ENCODE measurements at regions not wholly inside any gene's neighbourhood (a gene's known extent, or its start where the extent isn't known, plus 50 kb on each side); places are given as distances from the start of the nearest gene placed in this dataset.
A peak's percentile ranks its signal among the peaks of the same experiment; 100 is the strongest.

GRCh38 chr15:51156957-51157356 lies 62.3 kb upstream of the TNFAIP8L3 start:
- Histone ChIP-seq H4K20me1 (ENCODE audit: insufficient read depth, low read length) (no peaks in the 10 kb centered on the region), H3K27ac (ENCODE audit: low read depth in 1 of 2, low read length in 2 of 2) (no peak overlapping the region), H3K4me1 (ENCODE audit: control insufficient read depth in 1 of 2, insufficient read depth in 2 of 2, low read length in 2 of 2) (no peaks in the 10 kb centered on the region), H3K4me3 (replicated peaks in 1 of 3; ENCODE audit: low read depth in 2 of 3, low read length in 3 of 3) (no peak overlapping the region), H3K79me2 (ENCODE audit: insufficient read depth, low read length) (no peaks in the 10 kb centered on the region), H3K9ac (ENCODE audit: insufficient read depth, low read length, poor library complexity, severe bottlenecking) (no peak overlapping the region), H3K36me3 (replicated peaks in 1 of 2; ENCODE audit: control insufficient read depth in 1 of 2, insufficient read depth in 2 of 2, low read length in 2 of 2) (no peaks in the 10 kb centered on the region), H3K9me3 (replicated peaks in 1 of 2; ENCODE audit: control insufficient read depth in 1 of 2, insufficient read depth in 1 of 2, low read length in 2 of 2) (no peaks in the 10 kb centered on the region), H3K4me2 (replicated peaks; ENCODE audit: extremely low read depth, low read length, poor library complexity, severe bottlenecking) (no peak overlapping the region), H2AFZ (ENCODE audit: insufficient read depth, low read depth, low read length, poor library complexity, severe bottlenecking) (no peak overlapping the region), H3K27me3 (ENCODE audit: control insufficient read depth in 2 of 2, insufficient read depth in 2 of 2, low read length in 2 of 2) (peaks cover 0 to 19% of the 10 kb centered on the region in 2 donors)
- Mint-ChIP-seq H3K4me1 (peaks cover 2% of the 10 kb centered on the region), H3K27ac (no peak overlapping the region), H3K36me3 (no peaks in the 10 kb centered on the region), H3K4me3 (no peak overlapping the region), H3K9me3 (peaks cover 0 to 5% (median 0%) of the 10 kb centered on the region in 7 donors), H3K27me3 (ENCODE audit: low read depth in 3 of 3) (peaks cover 11 to 24% (median 23%) of the 10 kb centered on the region in 3 donors)
- WGBS (ENCODE audit: insufficient coverage), result 100% methylated on average over 1 of the region's 1 CpG
- DNase-seq, result no peak
- no peak for TF ChIP-seq CTCF (IDR thresholded peaks at IDR 0.05)
- intact Hi-C loops (cut with micrococcal nuclease), result no loop called here

GRCh38 chr15:51155891-51156290 lies 61.2 kb upstream of the TNFAIP8L3 start:
- Histone ChIP-seq H3K4me2 (replicated peaks; ENCODE audit: extremely low read depth, low read length, poor library complexity, severe bottlenecking) (no peak overlapping the region), H3K27me3 (ENCODE audit: control insufficient read depth in 2 of 2, insufficient read depth in 2 of 2, low read length in 2 of 2) (peaks cover 0 to 19% of the 10 kb centered on the region in 2 donors), H3K9ac (ENCODE audit: insufficient read depth, low read length, poor library complexity, severe bottlenecking) (no peak overlapping the region), H3K36me3 (replicated peaks in 1 of 2; ENCODE audit: control insufficient read depth in 1 of 2, insufficient read depth in 2 of 2, low read length in 2 of 2) (no peaks in the 10 kb centered on the region), H3K27ac (ENCODE audit: low read depth in 1 of 2, low read length in 2 of 2) (no peak overlapping the region), H3K4me1 (ENCODE audit: control insufficient read depth in 1 of 2, insufficient read depth in 2 of 2, low read length in 2 of 2) (no peaks in the 10 kb centered on the region), H3K79me2 (ENCODE audit: insufficient read depth, low read length) (no peaks in the 10 kb centered on the region), H3K9me3 (replicated peaks in 1 of 2; ENCODE audit: control insufficient read depth in 1 of 2, insufficient read depth in 1 of 2, low read length in 2 of 2) (no peaks in the 10 kb centered on the region), H3K4me3 (replicated peaks in 1 of 3; ENCODE audit: low read depth in 2 of 3, low read length in 3 of 3) (no peak overlapping the region), H2AFZ (ENCODE audit: insufficient read depth, low read depth, low read length, poor library complexity, severe bottlenecking) (no peak overlapping the region), H4K20me1 (ENCODE audit: insufficient read depth, low read length) (no peaks in the 10 kb centered on the region)
- intact Hi-C loops (cut with micrococcal nuclease), result no loop called here
- Mint-ChIP-seq H3K4me1 (peaks cover 2% of the 10 kb centered on the region), H3K27ac (no peak overlapping the region), H3K4me3 (peak overlapping the region in 1 of 2 donors; percentile 4), H3K9me3 (peaks cover 0 to 5% (median 0%) of the 10 kb centered on the region in 7 donors), H3K27me3 (ENCODE audit: low read depth in 3 of 3) (peaks cover 11 to 28% (median 25%) of the 10 kb centered on the region in 3 donors), H3K36me3 (no peaks in the 10 kb centered on the region)
- whole genome bisulfite sequencing (ENCODE audit: insufficient coverage), result 35% methylated on average over 7 of the region's 7 CpGs
- no peak for TF ChIP-seq CTCF (IDR thresholded peaks at IDR 0.05)
- no peak for DNase-seq
